NB4 (cell line): ENCODE measurements at regions not wholly inside any gene's neighbourhood (a gene's known extent, or its start where the extent isn't known, plus 50 kb on each side); places are given as distances from the start of the nearest gene placed in this dataset.

Source experiments
- POLR2A ChIP-seq: IDR thresholded peaks from 2 replicates; pipeline ENCODE4 v1.6.1; 2011; ENCODE audit warnings: mild to moderate bottlenecking; ENCODE audit not compliant: insufficient read length; ENCODE audit errors: extremely low read depth
- TF ChIP-seq, protein P1 (sequence below): IDR thresholded peaks from one replicate; pipeline ENCODE4 v1.5.1; 2012; ENCODE audit warnings: low read depth, low read length

DNA sequence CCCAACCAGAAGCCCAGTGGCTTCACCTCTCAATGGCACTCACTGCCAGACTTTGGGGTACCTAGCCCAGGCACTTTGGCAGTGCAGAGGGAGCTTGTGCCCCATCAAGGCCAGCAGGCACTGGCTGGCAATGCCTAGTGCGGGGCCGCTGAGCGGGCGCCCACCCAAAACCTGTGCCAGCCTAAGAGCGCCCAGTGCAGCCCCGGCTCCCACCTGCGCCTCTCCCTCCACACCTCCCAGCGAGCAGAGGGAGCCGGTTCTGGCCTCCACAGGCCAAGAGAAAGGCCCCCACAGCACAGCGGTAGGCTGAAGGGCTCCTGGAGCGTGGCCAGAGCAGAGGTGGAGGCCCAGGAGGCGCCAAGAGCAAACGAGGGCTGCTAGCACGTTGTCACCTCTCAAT, 930.8 kb downstream of the IPMK start:
- TF ChIP-seq, protein P1, sequence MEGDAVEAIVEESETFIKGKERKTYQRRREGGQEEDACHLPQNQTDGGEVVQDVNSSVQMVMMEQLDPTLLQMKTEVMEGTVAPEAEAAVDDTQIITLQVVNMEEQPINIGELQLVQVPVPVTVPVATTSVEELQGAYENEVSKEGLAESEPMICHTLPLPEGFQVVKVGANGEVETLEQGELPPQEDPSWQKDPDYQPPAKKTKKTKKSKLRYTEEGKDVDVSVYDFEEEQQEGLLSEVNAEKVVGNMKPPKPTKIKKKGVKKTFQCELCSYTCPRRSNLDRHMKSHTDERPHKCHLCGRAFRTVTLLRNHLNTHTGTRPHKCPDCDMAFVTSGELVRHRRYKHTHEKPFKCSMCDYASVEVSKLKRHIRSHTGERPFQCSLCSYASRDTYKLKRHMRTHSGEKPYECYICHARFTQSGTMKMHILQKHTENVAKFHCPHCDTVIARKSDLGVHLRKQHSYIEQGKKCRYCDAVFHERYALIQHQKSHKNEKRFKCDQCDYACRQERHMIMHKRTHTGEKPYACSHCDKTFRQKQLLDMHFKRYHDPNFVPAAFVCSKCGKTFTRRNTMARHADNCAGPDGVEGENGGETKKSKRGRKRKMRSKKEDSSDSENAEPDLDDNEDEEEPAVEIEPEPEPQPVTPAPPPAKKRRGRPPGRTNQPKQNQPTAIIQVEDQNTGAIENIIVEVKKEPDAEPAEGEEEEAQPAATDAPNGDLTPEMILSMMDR = no peak
- TF ChIP-seq POLR2A = no peak
